ENCODE measurements at regions not wholly inside any gene's neighbourhood (a gene's known extent, or its start where the extent isn't known, plus 50 kb on each side); places are given as distances from the start of the nearest gene placed in this dataset.

GRCh38 chr20:55070001-55070400, 594.6 kb downstream of the DOK5 start:
- Histone ChIP-seq H4K20me1 (ENCODE audit: control insufficient read depth, extremely low read depth, insufficient read depth, low read length) (no peaks in the 10 kb centered on the region), H3K27ac (ENCODE audit: insufficient read depth, low read length) (no peak overlapping the region), H3K27me3 (ENCODE audit: control insufficient read depth, insufficient read depth, low read length) (no peaks in the 10 kb centered on the region), H3K4me2 (ENCODE audit: extremely low read depth, insufficient read depth, low read length) (no peak overlapping the region), H3K79me2 (ENCODE audit: control insufficient read depth, insufficient read depth, low read length) (no peaks in the 10 kb centered on the region), H3K9me3 (ENCODE audit: control insufficient read depth, insufficient read depth, low read depth, low read length) (no peaks in the 10 kb centered on the region), H2AFZ (ENCODE audit: low read length) (no peak overlapping the region), H3K4me3 (replicated peaks in 1 of 4; ENCODE audit: control extremely low read depth in 1 of 4, insufficient read depth in 1 of 4, low read depth in 3 of 4, low read length in 4 of 4) (no peak overlapping the region), H3K4me1 (ENCODE audit: control insufficient read depth, extremely low read depth, insufficient read depth, low read length) (no peaks in the 10 kb centered on the region), H3K36me3 (ENCODE audit: control insufficient read depth, insufficient read depth, low read length) (no peaks in the 10 kb centered on the region), H3K9ac (ENCODE audit: insufficient read depth, low read length) (no peak overlapping the region)
- no peak for DNase-seq (ENCODE audit: low read depth in 2 of 2)
- TF ChIP-seq EZH2 (IDR thresholded peaks at IDR 0.05; ENCODE audit: low read length, missing control alignments): no peak
- no peak for TF ChIP-seq CTCF (conservative IDR thresholded peaks at IDR 0.05 in 1 of 2, IDR thresholded peaks at IDR 0.05 in 1 of 2; ENCODE audit: low read depth in 1 of 2, low read length in 2 of 2)

- Histone ChIP-seq H3K79me2 (ENCODE audit: control insufficient read depth, insufficient read depth, low read length) (no peaks in the 10 kb centered on the region), H2AFZ (ENCODE audit: low read length) (no peak overlapping the region), H3K9ac (ENCODE audit: insufficient read depth, low read length) (no peak overlapping the region), H4K20me1 (ENCODE audit: control insufficient read depth, extremely low read depth, insufficient read depth, low read length) (no peaks in the 10 kb centered on the region), H3K4me1 (ENCODE audit: control insufficient read depth, extremely low read depth, insufficient read depth, low read length) (no peaks in the 10 kb centered on the region), H3K27ac (ENCODE audit: insufficient read depth, low read length) (no peak overlapping the region), H3K9me3 (ENCODE audit: control insufficient read depth, insufficient read depth, low read depth, low read length) (no peaks in the 10 kb centered on the region), H3K4me2 (ENCODE audit: extremely low read depth, insufficient read depth, low read length) (no peak overlapping the region), H3K4me3 (replicated peaks in 1 of 4; ENCODE audit: control extremely low read depth in 1 of 4, insufficient read depth in 1 of 4, low read depth in 3 of 4, low read length in 4 of 4) (no peak overlapping the region), H3K36me3 (ENCODE audit: control insufficient read depth, insufficient read depth, low read length) (no peaks in the 10 kb centered on the region), H3K27me3 (ENCODE audit: control insufficient read depth, insufficient read depth, low read length) (no peaks in the 10 kb centered on the region)
- TF ChIP-seq CTCF (conservative IDR thresholded peaks at IDR 0.05 in 1 of 2, IDR thresholded peaks at IDR 0.05 in 1 of 2; ENCODE audit: low read depth in 1 of 2, low read length in 2 of 2): no peak
- no peak for TF ChIP-seq EZH2 (IDR thresholded peaks at IDR 0.05; ENCODE audit: low read length, missing control alignments)
- peak in 1 of 2 donors; percentile 7 for DNase-seq (ENCODE audit: low read depth in 2 of 2)
Measured at GRCh38 chr20:55067158-55067825, 591.9 kb downstream of the DOK5 start.

- DNase-seq (ENCODE audit: low read depth in 2 of 2): no peak
- no peaks in the 10 kb centered on the region for H3K79me2 ChIP-seq (ENCODE audit: control insufficient read depth, insufficient read depth, low read length)
- no peaks in the 10 kb centered on the region for H3K27me3 ChIP-seq (ENCODE audit: control insufficient read depth, insufficient read depth, low read length)
- H3K9ac ChIP-seq (ENCODE audit: insufficient read depth, low read length): no peak overlapping the region
- H3K27ac ChIP-seq (ENCODE audit: insufficient read depth, low read length): no peak overlapping the region
- no peak overlapping the region for H2AFZ ChIP-seq (ENCODE audit: low read length)
- no peaks in the 10 kb centered on the region for H3K4me1 ChIP-seq (ENCODE audit: control insufficient read depth, extremely low read depth, insufficient read depth, low read length)
- no peak for TF ChIP-seq CTCF (conservative IDR thresholded peaks at IDR 0.05 in 1 of 2, IDR thresholded peaks at IDR 0.05 in 1 of 2; ENCODE audit: low read depth in 1 of 2, low read length in 2 of 2)
- no peak for TF ChIP-seq EZH2 (IDR thresholded peaks at IDR 0.05; ENCODE audit: low read length, missing control alignments)
- H3K4me3 ChIP-seq (replicated peaks in 1 of 4; ENCODE audit: control extremely low read depth in 1 of 4, insufficient read depth in 1 of 4, low read depth in 3 of 4, low read length in 4 of 4): no peak overlapping the region
- no peak overlapping the region for H3K4me2 ChIP-seq (ENCODE audit: extremely low read depth, insufficient read depth, low read length)
- no peaks in the 10 kb centered on the region for H4K20me1 ChIP-seq (ENCODE audit: control insufficient read depth, extremely low read depth, insufficient read depth, low read length)
- no peaks in the 10 kb centered on the region for H3K36me3 ChIP-seq (ENCODE audit: control insufficient read depth, insufficient read depth, low read length)
- no peaks in the 10 kb centered on the region for H3K9me3 ChIP-seq (ENCODE audit: control insufficient read depth, insufficient read depth, low read depth, low read length)
Measured at GRCh38 chr20:55058938-55059337, 583.5 kb downstream of the DOK5 start.

All from fibroblast of lung (primary cell).